ENCODE measurements at regions not wholly inside any gene's neighbourhood (a gene's known extent, or its start where the extent isn't known, plus 50 kb on each side); places are given as distances from the start of the nearest gene placed in this dataset.
"Not testable (repeated sequence)": the region's sequence is repeated elsewhere in the genome, so short reads cannot be mapped to it uniquely, and the experiment has no call there.

DNA sequence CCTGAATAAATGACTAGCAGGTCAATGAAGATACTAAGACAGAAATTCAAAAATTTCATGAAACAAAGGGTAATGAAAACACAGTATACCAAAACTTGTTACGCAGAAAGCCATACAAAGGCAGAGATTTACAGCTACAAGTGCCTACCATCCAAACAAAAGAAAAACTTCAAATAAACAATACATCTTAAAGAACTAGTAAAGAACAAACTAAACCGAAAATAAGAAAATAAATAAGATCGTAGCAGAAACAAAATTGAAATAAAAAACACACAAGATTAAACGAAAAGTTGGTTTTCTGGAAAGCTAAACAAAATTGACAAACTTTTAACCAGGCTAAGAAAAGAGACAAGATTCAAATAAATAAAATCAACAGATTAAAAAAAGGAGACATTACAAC lies 51.5 kb downstream of the VPREB1 start:
- not testable (repeated sequence) for DNase-seq (ENCODE audit: insufficient read length, low spot score)

DNA sequence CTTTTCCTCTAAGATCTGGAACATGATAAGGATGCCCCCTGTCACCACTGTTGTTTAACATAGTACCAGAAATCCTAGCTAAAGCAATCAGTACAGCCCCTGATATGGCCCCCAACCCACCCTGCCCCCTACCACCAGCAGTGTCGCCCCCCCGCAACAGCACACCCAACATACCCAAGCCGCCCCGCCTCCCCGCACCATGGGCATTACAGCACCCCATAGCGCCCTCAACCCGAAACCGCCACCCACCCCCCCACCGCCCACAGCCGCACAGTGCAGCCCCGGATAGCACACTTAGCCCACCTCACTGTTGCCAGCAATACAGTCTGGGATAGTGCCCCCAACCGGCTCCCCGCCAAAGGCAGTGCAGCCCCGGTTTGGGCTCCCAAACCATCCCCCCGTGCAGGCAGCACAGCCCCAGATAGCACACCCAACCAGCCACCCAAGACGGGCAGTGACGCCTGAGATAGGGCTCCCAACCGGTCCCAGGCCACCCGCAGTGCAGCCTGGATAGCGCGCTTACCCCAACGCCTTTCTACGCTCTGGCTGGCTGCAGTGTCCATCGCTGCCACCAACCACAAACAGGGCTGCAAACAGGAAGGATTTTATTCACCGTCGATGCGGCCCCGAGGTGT lies 52.7 kb downstream of the VPREB1 start:
- peak; percentile 2 for DNase-seq (ENCODE audit: insufficient read length, low spot score)
- not testable (repeated sequence) for FAIRE-seq

More for the DNA sequence above, 51.5 kb downstream of the VPREB1 start:
- FAIRE-seq = not testable (repeated sequence)

DNA sequence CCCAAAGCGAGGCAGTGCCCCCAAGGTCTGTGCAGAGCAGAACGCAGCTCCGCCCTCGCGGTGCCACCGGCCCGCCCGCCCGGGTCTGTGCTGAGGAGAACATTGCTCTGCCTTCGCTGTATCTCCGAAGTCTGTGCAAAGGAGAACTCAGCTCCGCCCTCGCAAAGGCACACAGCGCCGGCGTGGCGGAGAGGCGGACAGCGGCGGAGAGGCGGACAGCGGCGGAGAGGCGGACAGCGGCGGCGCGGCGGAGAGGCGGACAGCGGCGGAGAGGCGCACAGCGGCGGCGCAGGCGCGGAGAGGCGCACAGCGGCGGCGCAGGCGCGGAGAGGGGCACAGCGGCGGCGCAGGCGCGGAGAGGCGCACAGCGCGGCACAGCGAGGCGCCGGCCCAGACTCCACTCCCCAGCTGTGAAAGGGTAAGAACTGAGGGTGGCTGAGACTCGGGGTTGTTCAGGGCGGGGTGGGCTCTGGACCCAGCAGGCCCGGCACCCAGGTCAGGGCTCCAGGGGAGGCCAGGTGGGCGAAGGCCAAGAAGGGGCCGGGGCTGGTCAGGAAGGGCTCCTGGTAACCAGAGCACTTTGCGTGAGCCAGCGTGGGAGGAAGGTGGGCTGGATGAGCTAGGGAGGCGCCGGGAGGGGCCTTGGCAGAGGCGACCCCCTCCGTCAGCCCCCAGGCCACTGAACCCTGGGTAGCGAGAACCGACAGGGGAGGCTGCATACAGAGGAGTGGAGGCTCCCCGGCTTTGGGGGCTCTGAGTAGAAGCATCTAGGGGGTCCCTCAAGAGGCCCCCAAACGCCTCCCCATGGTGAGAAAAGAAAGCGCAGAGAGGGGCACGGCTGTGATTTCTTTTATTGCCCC lies 53.4 kb downstream of the VPREB1 start:
- not testable (repeated sequence) for FAIRE-seq; DNase-seq (ENCODE audit: insufficient read length, low spot score)
- peak; percentile 29; the same call in 1 of the 2 replicates for TF ChIP-seq POLR2A (IDR thresholded peaks at IDR 0.05; ENCODE audit: low read depth, low read length)

DNA sequence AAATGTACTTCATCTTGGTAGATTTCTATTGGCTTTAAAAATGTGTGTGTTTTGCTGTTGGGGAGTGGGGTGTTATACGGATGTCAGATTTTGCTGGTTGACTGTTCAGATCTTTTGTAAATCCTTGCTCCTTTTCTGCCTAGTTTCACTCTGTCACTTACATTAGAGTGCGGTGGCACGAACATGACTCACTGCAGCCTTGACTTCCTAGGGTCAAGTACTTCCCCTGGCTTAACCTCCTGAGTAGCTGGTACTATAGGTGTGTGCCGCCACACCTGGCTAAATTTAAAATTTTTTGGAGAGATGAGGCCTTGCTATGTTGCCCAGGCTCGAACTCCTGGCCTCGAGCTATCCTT lies 54.0 kb downstream of the VPREB1 start:
- not testable (repeated sequence) for DNase-seq (ENCODE audit: insufficient read length, low spot score); FAIRE-seq

GRCh38 chr22:22300511-22300910 lies 55.9 kb downstream of the VPREB1 start:
- not testable (repeated sequence) for FAIRE-seq; DNase-seq (ENCODE audit: insufficient read length, low spot score)

DNA sequence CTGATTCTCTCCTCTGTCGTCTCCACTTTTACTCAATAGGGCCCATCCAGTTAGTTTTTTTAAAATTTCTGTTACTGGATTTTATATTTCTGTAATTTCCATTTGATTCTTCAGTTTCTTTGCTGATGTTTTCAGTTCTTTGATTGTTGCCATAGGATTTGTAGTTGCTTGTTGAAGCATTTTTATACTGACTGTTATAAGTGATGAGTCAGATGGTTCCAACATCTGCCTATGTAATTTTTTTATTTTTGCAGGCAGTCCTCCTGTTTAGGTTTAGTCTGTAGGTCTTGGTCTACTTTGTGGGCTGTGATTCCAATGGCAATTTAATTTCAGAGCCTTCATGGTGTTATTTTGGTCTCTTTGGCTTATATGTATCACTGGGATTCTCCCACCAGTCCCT lies 56.4 kb downstream of the VPREB1 start:
- FAIRE-seq; DNase-seq (ENCODE audit: insufficient read length, low spot score): not testable (repeated sequence)

GRCh38 chr22:22316589-22316988 lies 72.0 kb downstream of the VPREB1 start:
- FAIRE-seq = no peak
- DNase-seq (ENCODE audit: insufficient read length, low spot score) = no peak

GRCh38 chr22:22318723-22319465 lies 74.3 kb downstream of the VPREB1 start:
- no peak for TF ChIP-seq POLR2A (IDR thresholded peaks at IDR 0.05; ENCODE audit: low read depth, low read length)
- FAIRE-seq (no peak), DNase-seq (ENCODE audit: insufficient read length, low spot score) (no peak)

More at GRCh38 chr22:22316589-22316988, 72.0 kb downstream of the VPREB1 start:
- TF ChIP-seq POLR2A (IDR thresholded peaks at IDR 0.05; ENCODE audit: low read depth, low read length) = no peak

DNA sequence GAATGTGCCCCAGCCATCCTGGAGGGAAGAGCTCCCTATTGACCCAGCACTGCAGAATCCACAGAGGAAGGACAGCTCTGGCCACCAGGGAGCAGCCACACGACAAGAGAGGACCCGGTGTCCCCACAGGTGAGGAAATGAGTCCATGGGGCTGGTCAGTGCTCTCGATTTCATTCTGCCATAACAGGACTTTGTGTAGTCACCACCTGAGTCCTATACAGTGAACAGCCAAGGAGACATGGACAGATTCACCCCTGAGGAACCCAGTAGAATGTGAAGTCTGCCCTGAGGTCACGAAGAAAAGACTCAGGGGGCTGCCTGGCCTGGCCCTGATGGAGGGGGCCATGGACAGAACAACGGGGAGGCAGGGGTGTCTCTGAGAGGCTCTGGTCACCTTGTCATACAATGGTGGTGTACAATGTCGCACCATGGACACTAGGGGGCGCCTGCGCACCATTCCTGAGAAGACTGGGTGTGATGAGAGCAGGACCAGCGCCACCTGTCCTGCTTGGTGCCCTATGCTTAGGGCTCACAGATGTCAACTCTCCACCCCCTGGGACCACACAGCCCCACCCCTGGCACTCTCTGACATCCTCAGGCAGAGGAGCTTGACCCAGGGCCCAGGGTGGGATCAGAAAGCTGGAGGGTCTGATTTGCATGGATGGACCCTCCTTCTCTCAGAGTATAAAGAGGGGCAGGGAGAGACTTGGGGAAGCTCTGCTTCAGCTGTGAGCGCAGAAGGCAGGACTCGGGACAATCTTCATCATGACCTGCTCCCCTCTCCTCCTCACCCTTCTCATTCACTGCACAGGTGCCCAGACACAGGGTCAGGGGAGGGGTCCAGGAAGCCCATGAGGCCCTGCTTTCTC lies 77.4 kb downstream of the VPREB1 start:
- DNase-seq (ENCODE audit: insufficient read length, low spot score) = peak; percentile 21
- FAIRE-seq = not testable (repeated sequence)

- no peak for FAIRE-seq
- no peak for DNase-seq (ENCODE audit: insufficient read length, low spot score)
Measured at GRCh38 chr22:22322792-22323191, 78.2 kb downstream of the VPREB1 start.

GRCh38 chr22:22327723-22328122 lies 83.1 kb downstream of the VPREB1 start:
- FAIRE-seq = no peak
- TF ChIP-seq POLR2A (IDR thresholded peaks at IDR 0.05; ENCODE audit: low read depth, low read length) = no peak
- no peak for DNase-seq (ENCODE audit: insufficient read length, low spot score)

More at GRCh38 chr22:22322792-22323191, 78.2 kb downstream of the VPREB1 start:
- TF ChIP-seq POLR2A (IDR thresholded peaks at IDR 0.05; ENCODE audit: low read depth, low read length) = no peak

DNA sequence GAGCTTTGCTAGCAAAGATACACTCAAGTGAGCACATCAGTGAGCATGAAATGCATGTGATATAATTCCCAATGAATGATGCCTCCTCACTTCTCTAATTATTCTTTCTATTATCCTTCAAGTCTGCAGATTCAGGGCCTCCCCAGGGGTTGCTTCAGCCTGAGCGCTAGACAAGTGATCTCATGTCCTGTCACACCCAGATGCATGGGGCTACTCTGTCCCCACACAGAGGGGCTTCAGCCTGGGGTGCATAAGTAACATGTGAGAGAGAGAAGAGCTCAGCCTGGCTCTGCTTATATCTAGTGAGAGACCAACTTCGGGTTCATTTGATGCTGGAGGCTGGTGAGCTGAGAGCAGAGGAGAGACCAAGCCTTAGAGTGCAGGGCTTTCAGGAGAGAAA lies 85.2 kb downstream of the VPREB1 start:
- FAIRE-seq = no peak

DNA sequence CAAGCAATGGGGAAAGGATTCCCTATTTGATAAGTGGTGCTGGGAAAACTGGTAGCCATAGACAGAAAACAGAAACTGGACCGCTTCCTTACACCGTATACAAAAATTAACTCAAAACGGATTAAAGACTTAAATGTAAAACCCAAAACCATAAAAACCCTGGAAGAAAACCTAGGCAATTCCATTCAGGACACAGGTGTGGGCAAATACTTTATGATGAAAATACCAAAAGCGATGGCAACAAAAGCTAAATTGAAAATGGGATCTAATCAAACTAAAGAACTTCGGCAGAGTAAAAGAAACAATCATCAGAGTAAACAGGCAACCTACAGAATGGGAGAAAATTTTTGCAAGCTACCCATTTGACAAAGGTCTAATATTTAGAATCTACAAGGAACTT lies 91.1 kb downstream of the VPREB1 start:
- not testable (repeated sequence) for DNase-seq (ENCODE audit: insufficient read length, low spot score)

More for the DNA sequence above, 85.2 kb downstream of the VPREB1 start:
- TF ChIP-seq POLR2A (IDR thresholded peaks at IDR 0.05; ENCODE audit: low read depth, low read length) = no peak
- DNase-seq (ENCODE audit: insufficient read length, low spot score) = no peak

DNA sequence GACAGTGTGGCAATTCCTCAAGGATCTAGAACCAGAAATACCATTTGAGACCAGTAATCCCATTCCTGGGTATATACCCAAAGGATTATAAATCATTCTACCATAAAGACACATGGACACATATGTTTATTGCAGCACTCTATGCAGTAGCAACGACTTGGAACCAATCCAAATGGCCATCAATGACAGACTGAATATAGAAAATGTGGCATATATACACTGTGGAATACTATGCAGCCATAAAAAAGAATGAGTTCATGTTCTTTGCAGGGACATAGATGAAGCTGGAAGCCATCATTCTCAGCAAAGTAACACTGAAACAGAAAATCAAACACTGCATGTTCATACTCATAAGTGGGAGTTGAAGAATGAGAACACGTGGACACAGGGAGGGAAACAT lies 91.7 kb downstream of the VPREB1 start:
- DNase-seq (ENCODE audit: insufficient read length, low spot score); FAIRE-seq: not testable (repeated sequence)

More for the DNA sequence above, 91.1 kb downstream of the VPREB1 start:
- FAIRE-seq = not testable (repeated sequence)

- DNase-seq (ENCODE audit: insufficient read length, low spot score); FAIRE-seq: not testable (repeated sequence)
Measured at GRCh38 chr22:22338778-22339177, 94.2 kb downstream of the VPREB1 start.
